HUES64 (cell line): ENCODE measurements at regions not wholly inside any gene's neighbourhood (a gene's known extent, or its start where the extent isn't known, plus 50 kb on each side); places are given as distances from the start of the nearest gene placed in this dataset.

Experiments used
- H3K27ac ChIP-seq: 2 replicates; pipeline ENCODE4 v1.7.0; 2013; ENCODE audit warnings: low read depth, low read length, inconsistent platforms
- H3K27me3 ChIP-seq: 2 replicates; pipeline ENCODE4 v1.6.1; 2013; ENCODE audit warnings: mild to moderate bottlenecking, low read length; ENCODE audit not compliant: insufficient read depth
- H3K36me3 ChIP-seq: 2 replicates; pipeline ENCODE4 v1.6.1; 2013; ENCODE audit warnings: mild to moderate bottlenecking, low read length; ENCODE audit not compliant: insufficient read depth
- H3K4me1 ChIP-seq: 2 replicates; pipeline ENCODE4 v1.6.1; 2013; ENCODE audit warnings: mild to moderate bottlenecking, low read length, moderate library complexity; ENCODE audit not compliant: insufficient read depth
- H3K4me3 ChIP-seq: 2 replicates; pipeline ENCODE4 v1.5.1; 2013; ENCODE audit warnings: mild to moderate bottlenecking, low read length, moderate library complexity
- H3K9ac ChIP-seq: 2 replicates; pipeline ENCODE4 v1.6.1; 2013; ENCODE audit warnings: mild to moderate bottlenecking, low read depth, low read length
- H3K9me3 ChIP-seq: 2 replicates; pipeline ENCODE4 v1.6.1; 2013; ENCODE audit warnings: low read depth, low read length; ENCODE audit not compliant: insufficient read depth
- WGBS: fragments of 150-250, 120-280 bp; methylation state at CpG from one replicate; pipeline ENCODE4 v1.1.7; 2013; ENCODE audit warnings: missing lambda C conversion rate; 5-methylcytosine and 5-hydroxymethylcytosine counted together

GRCh38 chr7:155401231-155401630 is 56.7 kb upstream of the EN2 start:
- 78% methylated on average over 8 of the region's 8 CpGs for WGBS
- Histone ChIP-seq H3K9me3 (0 out of 2 replicates have a peak, but pooled peaks cover 5% of the 10 kb centered on the region), H3K4me3 (no peak overlapping the region), H3K27me3 (peaks cover 5% of the 10 kb centered on the region; the same call in 1 of the 2 replicates), H3K4me1 (no peaks in the 10 kb centered on the region), H3K27ac (no peak overlapping the region), H3K36me3 (no peaks in the 10 kb centered on the region), H3K9ac (no peak overlapping the region)

- Histone ChIP-seq H3K4me3 (no peak overlapping the region), H3K36me3 (no peaks in the 10 kb centered on the region), H3K9me3 (0 out of 2 replicates have a peak, but pooled peaks cover 5% of the 10 kb centered on the region), H3K27me3 (peaks cover 6% of the 10 kb centered on the region), H3K27ac (no peak overlapping the region), H3K4me1 (no peaks in the 10 kb centered on the region), H3K9ac (no peak overlapping the region)
- WGBS, result 59% methylated on average over 6 of the region's 6 CpGs
Measured at GRCh38 chr7:155401884-155402283, 56.0 kb upstream of the EN2 start.

- WGBS, result 90% methylated on average over 6 of the region's 6 CpGs
- Histone ChIP-seq H3K27me3 (peaks cover 6% of the 10 kb centered on the region), H3K9ac (no peak overlapping the region), H3K9me3 (0 out of 2 replicates have a peak, but pooled peaks cover 5% of the 10 kb centered on the region), H3K4me3 (no peak overlapping the region), H3K27ac (no peak overlapping the region), H3K36me3 (no peaks in the 10 kb centered on the region), H3K4me1 (no peaks in the 10 kb centered on the region)
Measured at GRCh38 chr7:155402941-155403340, 55.0 kb upstream of the EN2 start.

- Histone ChIP-seq H3K9ac (no peak overlapping the region), H3K4me3 (no peak overlapping the region), H3K9me3 (0 out of 2 replicates have a peak, but pooled peaks cover 3% of the 10 kb centered on the region), H3K4me1 (peaks cover 5% of the 10 kb centered on the region; the same call in 1 of the 2 replicates), H3K27ac (no peak overlapping the region), H3K36me3 (no peaks in the 10 kb centered on the region), H3K27me3 (peaks cover 6% of the 10 kb centered on the region)
- 92% methylated on average over 14 of the region's 14 CpGs for WGBS
Measured at GRCh38 chr7:155404976-155405375, 53.0 kb upstream of the EN2 start.

- Histone ChIP-seq H3K27ac (no peak overlapping the region), H3K4me3 (no peak overlapping the region), H3K4me1 (peaks cover 5% of the 10 kb centered on the region; the same call in 1 of the 2 replicates), H3K36me3 (no peaks in the 10 kb centered on the region), H3K9ac (no peak overlapping the region), H3K27me3 (peaks cover 6% of the 10 kb centered on the region), H3K9me3 (0 out of 2 replicates have a peak, but pooled peaks cover 3% of the 10 kb centered on the region)
- 75% methylated on average over 31 of the region's 31 CpGs for WGBS
Measured at GRCh38 chr7:155405399-155406318, 52.3 kb upstream of the EN2 start.

GRCh38 chr7:155407799-155408198 is 50.1 kb upstream of the EN2 start:
- H3K36me3 ChIP-seq, result no peaks in the 10 kb centered on the region
- no peak overlapping the region for H3K4me3 ChIP-seq
- no peaks in the 10 kb centered on the region for H3K9me3 ChIP-seq
- WGBS, result 80% methylated on average over 1 of the region's 2 CpGs
- peaks cover 15% of the 10 kb centered on the region for H3K27me3 ChIP-seq
- peaks cover 5% of the 10 kb centered on the region; the same call in 1 of the 2 replicates for H3K4me1 ChIP-seq
- H3K27ac ChIP-seq, result no peak overlapping the region
- no peak overlapping the region for H3K9ac ChIP-seq
